ENCODE measurements at regions not wholly inside any gene's neighbourhood (a gene's known extent, or its start where the extent isn't known, plus 50 kb on each side); places are given as distances from the start of the nearest gene placed in this dataset.

- TF ChIP-seq CTCF (IDR thresholded peaks at IDR 0.05; ENCODE audit: insufficient read depth, missing control alignments): no peak
- DNase-seq (ENCODE audit: insufficient read length, low spot score) (no peak), FAIRE-seq (no peak)
Measured at GRCh38 chr12:42786400-42787148, 197.0 kb upstream of the PRICKLE1 start.

- TF ChIP-seq CTCF (IDR thresholded peaks at IDR 0.05; ENCODE audit: insufficient read depth, missing control alignments): no peak
- no peak for DNase-seq (ENCODE audit: insufficient read length, low spot score)
- FAIRE-seq: no peak
Measured at GRCh38 chr12:42785944-42786343, 196.4 kb upstream of the PRICKLE1 start.

GRCh38 chr12:42780671-42781070 lies 191.1 kb upstream of the PRICKLE1 start:
- no peak for FAIRE-seq
- no peak for DNase-seq (ENCODE audit: insufficient read length, low spot score)
- TF ChIP-seq CTCF (IDR thresholded peaks at IDR 0.05; ENCODE audit: insufficient read depth, missing control alignments): no peak

- DNase-seq (ENCODE audit: insufficient read length, low spot score) (no peak), FAIRE-seq (no peak)
- no peak for TF ChIP-seq CTCF (IDR thresholded peaks at IDR 0.05; ENCODE audit: insufficient read depth, missing control alignments)
Measured at GRCh38 chr12:42779186-42779859, 189.8 kb upstream of the PRICKLE1 start.

- FAIRE-seq: no peak
- DNase-seq (ENCODE audit: insufficient read length, low spot score): no peak
- TF ChIP-seq CTCF (IDR thresholded peaks at IDR 0.05; ENCODE audit: insufficient read depth, missing control alignments): no peak
Measured at GRCh38 chr12:42776396-42776795, 186.8 kb upstream of the PRICKLE1 start.

GRCh38 chr12:42774238-42774637 lies 184.7 kb upstream of the PRICKLE1 start:
- TF ChIP-seq CTCF (IDR thresholded peaks at IDR 0.05; ENCODE audit: insufficient read depth, missing control alignments): no peak
- no peak for DNase-seq (ENCODE audit: insufficient read length, low spot score)
- FAIRE-seq: no peak

GRCh38 chr12:42770261-42770660 lies 180.7 kb upstream of the PRICKLE1 start:
- no peak for TF ChIP-seq CTCF (IDR thresholded peaks at IDR 0.05; ENCODE audit: insufficient read depth, missing control alignments)
- DNase-seq (ENCODE audit: insufficient read length, low spot score) (no peak), FAIRE-seq (no peak)
